Neural progenitor cell (in vitro differentiated cells): ENCODE measurements at regions not wholly inside any gene's neighbourhood (a gene's known extent, or its start where the extent isn't known, plus 50 kb on each side); places are given as distances from the start of the nearest gene placed in this dataset.

Experiments used
- DNase-seq: peaks from one replicate; pipeline ENCODE4 v3.0.0-alpha.2; 2016; ENCODE audit warnings: low spot score
- H2AFZ ChIP-seq: fragments of 200-600 bp; sonication (generic); replicated peaks from 2 replicates; pipeline ENCODE4 v1.6.1; 2016; ENCODE audit warnings: antibody characterized with exemption
- H3F3A ChIP-seq: fragments of 200-600 bp; sonication (generic); 2 replicates; pipeline ENCODE4 v1.6.1; 2016; ENCODE audit warnings: antibody characterized with exemption, low read depth
- H3K27ac ChIP-seq: fragments of 200-600 bp; sonication (generic); 2 replicates; pipeline ENCODE4 v1.5.1; 2016; ENCODE audit warnings: mild to moderate bottlenecking
- H3K27me3 ChIP-seq: fragments of 200-600 bp; sonication (generic); 2 replicates; pipeline ENCODE4 v1.6.1; 2016; ENCODE audit warnings: mild to moderate bottlenecking, moderate library complexity
- H3K36me3 ChIP-seq: fragments of 200-600 bp; sonication (generic); 2 replicates; pipeline ENCODE4 v1.5.1; 2016
- H3K4me1 ChIP-seq: fragments of 200-600 bp; sonication (generic); 2 replicates; pipeline ENCODE4 v1.6.1; 2016; ENCODE audit warnings: mixed run types
- H3K4me2 ChIP-seq: fragments of 200-600 bp; sonication (generic); 2 replicates; pipeline ENCODE4 v1.6.1; 2016
- H3K4me3 ChIP-seq: fragments of 200-600 bp; sonication (generic); 2 replicates; pipeline ENCODE4 v1.5.1; 2016
- H3K79me2 ChIP-seq: fragments of 200-600 bp; sonication (generic); 2 replicates; pipeline ENCODE4 v1.6.1; 2016; ENCODE audit warnings: low read depth
- H3K9ac ChIP-seq: fragments of 200-600 bp; sonication (generic); 2 replicates; pipeline ENCODE4 v1.6.1; 2016
- H3K9me3 ChIP-seq: fragments of 200-600 bp; sonication (generic); 2 replicates; pipeline ENCODE4 v1.5.1; 2016; ENCODE audit warnings: low read depth
- H4K20me1 ChIP-seq: fragments of 200-600 bp; sonication (generic); 2 replicates; pipeline ENCODE4 v1.6.1; 2016; ENCODE audit warnings: low read depth
- H3K27ac Mint-ChIP-seq: 3 replicates; pipeline ENCODE4 v1.8.0; 2021; ENCODE audit warnings: mixed read lengths
- H3K27me3 Mint-ChIP-seq: 2 replicates; pipeline ENCODE4 v1.8.0; 2022; ENCODE audit warnings: low read depth, mild to moderate bottlenecking, inconsistent platforms, moderate library complexity, mixed read lengths; ENCODE audit not compliant: insufficient read depth
- H3K36me3 Mint-ChIP-seq: 3 replicates; pipeline ENCODE4 v1.8.0; 2021; ENCODE audit warnings: mixed read lengths
- H3K4me1 Mint-ChIP-seq: 3 replicates; pipeline ENCODE4 v1.8.0; 2021; ENCODE audit warnings: mixed read lengths
- H3K4me3 Mint-ChIP-seq: 3 replicates; pipeline ENCODE4 v1.8.0; 2021; ENCODE audit warnings: mild to moderate bottlenecking, moderate library complexity, mixed read lengths
- H3K9me3 Mint-ChIP-seq: 3 replicates; pipeline ENCODE4 v1.8.0; 2020; ENCODE audit warnings: mixed read lengths
- CTCF ChIP-seq: fragments of 200-600 bp; sonication (generic); IDR thresholded peaks from 2 replicates; pipeline ENCODE4 v1.5.1; 2017; ENCODE audit warnings: antibody characterized with exemption, mild to moderate bottlenecking
- EZH2 ChIP-seq: fragments of 200-600 bp; sonication (generic); IDR thresholded peaks from 2 replicates; pipeline ENCODE4 v1.6.1; 2017; ENCODE audit warnings: antibody characterized with exemption, mild to moderate bottlenecking, moderate library complexity
- EZH2phosphoT487 ChIP-seq: fragments of 200-600 bp; sonication (generic); IDR thresholded peaks from 2 replicates; pipeline ENCODE4 v1.6.1; 2017; ENCODE audit warnings: antibody characterized with exemption

GRCh38 chr2:139194546-139194945 lies 414.4 kb upstream of the NXPH2 start:
- Mint-ChIP-seq H3K4me3 (no peak overlapping the region), H3K27me3 (no peaks in the 10 kb centered on the region), H3K27ac (no peak overlapping the region), H3K4me1 (no peaks in the 10 kb centered on the region), H3K36me3 (no peaks in the 10 kb centered on the region), H3K9me3 (no peaks in the 10 kb centered on the region)
- no peak overlapping the region for H2AFZ ChIP-seq
- H3K4me1 ChIP-seq: peaks cover 4% of the 10 kb centered on the region
- no peaks in the 10 kb centered on the region for H3K36me3 ChIP-seq
- no peak overlapping the region for H3K4me3 ChIP-seq
- no peaks in the 10 kb centered on the region for H4K20me1 ChIP-seq
- no peaks in the 10 kb centered on the region for H3F3A ChIP-seq
- peak; percentile 12 for DNase-seq
- TF ChIP-seq EZH2phosphoT487 (no peak), EZH2 (no peak), CTCF (no peak)
- H3K4me2 ChIP-seq: no peak overlapping the region
- no peaks in the 10 kb centered on the region for H3K9me3 ChIP-seq
- no peaks in the 10 kb centered on the region for H3K27me3 ChIP-seq
- H3K79me2 ChIP-seq: no peaks in the 10 kb centered on the region
- no peak overlapping the region for H3K27ac ChIP-seq
- H3K9ac ChIP-seq: no peak overlapping the region

- Mint-ChIP-seq H3K27me3 (no peaks in the 10 kb centered on the region), H3K4me1 (no peaks in the 10 kb centered on the region), H3K9me3 (no peaks in the 10 kb centered on the region), H3K36me3 (no peaks in the 10 kb centered on the region), H3K27ac (no peak overlapping the region), H3K4me3 (no peak overlapping the region)
- Histone ChIP-seq H3K4me1 (peaks cover 22% of the 10 kb centered on the region), H3K9ac (no peak overlapping the region), H3K4me2 (no peak overlapping the region), H3K79me2 (no peaks in the 10 kb centered on the region), H3F3A (no peaks in the 10 kb centered on the region), H3K36me3 (no peaks in the 10 kb centered on the region), H3K9me3 (no peaks in the 10 kb centered on the region), H2AFZ (no peak overlapping the region), H3K27ac (no peak overlapping the region), H3K27me3 (no peaks in the 10 kb centered on the region), H3K4me3 (no peak overlapping the region), H4K20me1 (no peaks in the 10 kb centered on the region)
- TF ChIP-seq CTCF: no peak
- no peak for TF ChIP-seq EZH2
- TF ChIP-seq EZH2phosphoT487: no peak
- no peak for DNase-seq
These were observed 396.9 kb upstream of the NXPH2 start for GRCh38 chr2:139177041-139177440.

GRCh38 chr2:139175510-139175909 lies 395.3 kb upstream of the NXPH2 start:
- no peaks in the 10 kb centered on the region for H3K9me3 ChIP-seq
- no peak overlapping the region for H3K9ac ChIP-seq
- Mint-ChIP-seq H3K27ac (no peak overlapping the region), H3K27me3 (no peaks in the 10 kb centered on the region), H3K9me3 (no peaks in the 10 kb centered on the region), H3K36me3 (no peaks in the 10 kb centered on the region), H3K4me3 (no peak overlapping the region), H3K4me1 (no peaks in the 10 kb centered on the region)
- peaks cover 10% of the 10 kb centered on the region for H3K4me1 ChIP-seq
- H4K20me1 ChIP-seq: no peaks in the 10 kb centered on the region
- no peaks in the 10 kb centered on the region for H3F3A ChIP-seq
- H3K36me3 ChIP-seq: no peaks in the 10 kb centered on the region
- no peak overlapping the region for H3K4me3 ChIP-seq
- H3K79me2 ChIP-seq: no peaks in the 10 kb centered on the region
- no peak overlapping the region for H3K4me2 ChIP-seq
- no peak for TF ChIP-seq CTCF
- TF ChIP-seq EZH2phosphoT487: no peak
- no peak for TF ChIP-seq EZH2
- no peak overlapping the region for H2AFZ ChIP-seq
- no peak overlapping the region for H3K27ac ChIP-seq
- H3K27me3 ChIP-seq: no peaks in the 10 kb centered on the region
- no peak for DNase-seq

- Mint-ChIP-seq H3K9me3 (no peaks in the 10 kb centered on the region), H3K36me3 (no peaks in the 10 kb centered on the region)
- H3F3A ChIP-seq: no peaks in the 10 kb centered on the region
These were observed 390.2 kb upstream of the NXPH2 start for GRCh38 chr2:139170406-139170805.

More at GRCh38 chr2:139170406-139170805, 390.2 kb upstream of the NXPH2 start:
- TF ChIP-seq EZH2: no peak
- no peak for TF ChIP-seq EZH2phosphoT487
- no peak for TF ChIP-seq CTCF
- no peaks in the 10 kb centered on the region for H3K9me3 ChIP-seq
- no peak overlapping the region for H3K9ac ChIP-seq
- no peak overlapping the region for H3K4me3 ChIP-seq
- H4K20me1 ChIP-seq: no peaks in the 10 kb centered on the region
- no peaks in the 10 kb centered on the region for H3K27me3 ChIP-seq
- no peaks in the 10 kb centered on the region for H3K36me3 ChIP-seq
- no peaks in the 10 kb centered on the region for H3K4me1 ChIP-seq
- no peak overlapping the region for H2AFZ ChIP-seq
- no peak for DNase-seq
- Mint-ChIP-seq H3K4me1 (no peaks in the 10 kb centered on the region), H3K27ac (no peak overlapping the region), H3K27me3 (no peaks in the 10 kb centered on the region), H3K4me3 (no peak overlapping the region)
- H3K27ac ChIP-seq: no peak overlapping the region
- no peaks in the 10 kb centered on the region for H3K79me2 ChIP-seq
- H3K4me2 ChIP-seq: no peak overlapping the region
